ENCODE measurements at regions not wholly inside any gene's neighbourhood (a gene's known extent, or its start where the extent isn't known, plus 50 kb on each side); places are given as distances from the start of the nearest gene placed in this dataset.

DNA sequence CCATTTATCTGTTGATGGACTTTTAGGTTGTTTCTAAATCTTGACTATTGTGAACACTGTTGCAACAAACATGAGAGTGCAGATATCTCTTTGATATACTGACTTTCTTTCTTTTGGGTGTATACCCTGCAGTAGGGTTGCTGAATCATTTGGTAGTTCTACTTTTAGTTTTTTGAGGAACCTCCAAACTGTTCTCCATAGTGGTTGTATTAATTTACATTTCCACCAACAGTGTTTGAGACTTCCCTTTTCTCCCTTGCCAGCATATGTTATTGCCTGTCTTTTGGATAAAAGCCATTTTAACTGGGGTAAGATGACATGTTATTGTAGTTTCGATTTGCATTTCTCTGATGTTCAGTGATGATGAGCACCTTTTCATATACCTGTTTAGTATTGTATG is 330.0 kb downstream of the DDX10 start:
- Histone ChIP-seq H3K9ac (ENCODE audit: low read length) (no peak overlapping the region), H3K9me3 (ENCODE audit: control insufficient read depth, insufficient read depth, low read depth, low read length) (peaks cover 4% of the 10 kb centered on the region; the same call in 1 of the 2 replicates), H3K36me3 (ENCODE audit: control insufficient read depth, insufficient read depth, low read length) (no peaks in the 10 kb centered on the region), H3K4me3 (ENCODE audit: low read depth, low read length) (no peak overlapping the region), H3K27me3 (ENCODE audit: control insufficient read depth, insufficient read depth, low read length) (no peaks in the 10 kb centered on the region), H3K27ac (ENCODE audit: low read depth, low read length) (no peak overlapping the region), H3K4me1 (ENCODE audit: control insufficient read depth, insufficient read depth, low read length) (no peaks in the 10 kb centered on the region)

DNA sequence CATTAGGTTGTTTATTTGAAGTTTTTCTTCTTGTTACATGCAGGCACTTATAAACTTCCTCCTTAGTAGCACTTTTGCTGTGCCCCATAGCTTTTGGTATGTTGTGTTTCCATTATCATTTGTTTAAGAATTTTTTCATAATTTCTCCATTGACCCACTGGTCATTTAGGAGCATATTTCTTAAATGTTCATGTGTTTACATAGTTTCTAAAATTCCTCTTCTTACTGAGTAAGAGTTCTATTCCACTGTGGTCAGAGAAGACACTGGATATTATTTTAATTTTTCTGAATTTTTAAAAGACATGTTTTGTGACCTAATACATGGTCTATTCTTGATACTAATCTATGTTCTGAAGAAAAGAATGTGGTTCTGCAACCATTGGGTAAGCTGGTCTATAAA is 333.0 kb downstream of the DDX10 start:
- H3K27me3 ChIP-seq (ENCODE audit: control insufficient read depth, insufficient read depth, low read length): no peaks in the 10 kb centered on the region
- H3K4me1 ChIP-seq (ENCODE audit: control insufficient read depth, insufficient read depth, low read length): no peaks in the 10 kb centered on the region
- no peaks in the 10 kb centered on the region for H3K9me3 ChIP-seq (ENCODE audit: control insufficient read depth, insufficient read depth, low read depth, low read length)
- H3K4me3 ChIP-seq (ENCODE audit: low read depth, low read length): no peak overlapping the region
- H3K9ac ChIP-seq (ENCODE audit: low read length): no peak overlapping the region
- H3K36me3 ChIP-seq (ENCODE audit: control insufficient read depth, insufficient read depth, low read length): no peaks in the 10 kb centered on the region
- no peak overlapping the region for H3K27ac ChIP-seq (ENCODE audit: low read depth, low read length)

DNA sequence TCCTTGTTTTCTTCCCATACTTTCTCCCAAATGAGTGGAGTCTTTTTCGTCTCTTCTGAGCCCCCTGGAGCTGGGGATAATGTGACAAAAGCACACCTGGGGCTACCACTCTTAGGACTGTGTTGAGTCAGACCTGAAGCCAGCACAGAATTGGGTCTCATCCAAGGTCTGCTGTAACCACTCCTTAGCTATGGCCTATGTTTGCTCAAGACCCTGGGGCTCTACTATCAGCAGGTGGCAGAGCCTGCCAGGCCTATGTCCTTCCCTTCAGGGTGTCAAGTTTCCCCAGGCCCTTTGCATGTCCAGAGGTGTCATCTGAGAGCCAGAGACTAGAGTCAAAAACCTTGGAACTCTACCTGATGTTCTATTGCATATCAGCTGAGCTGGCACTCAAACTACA is 335.7 kb downstream of the DDX10 start:
- Histone ChIP-seq H3K36me3 (ENCODE audit: control insufficient read depth, insufficient read depth, low read length) (no peaks in the 10 kb centered on the region), H3K4me1 (ENCODE audit: control insufficient read depth, insufficient read depth, low read length) (no peaks in the 10 kb centered on the region), H3K9me3 (ENCODE audit: control insufficient read depth, insufficient read depth, low read depth, low read length) (no peaks in the 10 kb centered on the region), H3K27ac (ENCODE audit: low read depth, low read length) (no peak overlapping the region), H3K27me3 (ENCODE audit: control insufficient read depth, insufficient read depth, low read length) (no peaks in the 10 kb centered on the region), H3K9ac (ENCODE audit: low read length) (no peak overlapping the region), H3K4me3 (ENCODE audit: low read depth, low read length) (no peak overlapping the region)

DNA sequence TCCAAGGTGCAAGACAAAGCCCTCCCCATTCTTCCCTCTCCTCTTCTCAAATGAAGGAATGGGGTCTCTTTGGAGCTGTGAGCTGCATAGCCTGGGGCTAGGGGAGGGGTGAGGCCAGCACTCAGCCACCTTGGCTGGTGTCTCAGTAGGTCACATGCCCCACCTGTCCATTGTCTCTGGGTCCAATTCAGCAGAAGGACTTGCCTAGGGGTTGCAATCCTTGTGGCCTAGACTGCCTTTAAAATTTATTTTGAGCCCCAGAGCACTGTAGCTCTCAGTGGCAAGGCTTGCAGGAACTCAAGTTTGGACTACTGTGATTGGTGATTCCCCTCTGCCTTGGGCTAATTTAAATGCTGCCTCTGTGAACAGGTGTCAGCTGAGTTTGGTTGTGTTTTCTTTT is 336.7 kb downstream of the DDX10 start:
- Histone ChIP-seq H3K4me1 (ENCODE audit: control insufficient read depth, insufficient read depth, low read length) (no peaks in the 10 kb centered on the region), H3K27ac (ENCODE audit: low read depth, low read length) (no peak overlapping the region), H3K9me3 (ENCODE audit: control insufficient read depth, insufficient read depth, low read depth, low read length) (no peaks in the 10 kb centered on the region), H3K4me3 (ENCODE audit: low read depth, low read length) (no peak overlapping the region), H3K36me3 (ENCODE audit: control insufficient read depth, insufficient read depth, low read length) (no peaks in the 10 kb centered on the region), H3K27me3 (ENCODE audit: control insufficient read depth, insufficient read depth, low read length) (no peaks in the 10 kb centered on the region), H3K9ac (ENCODE audit: low read length) (no peak overlapping the region)

DNA sequence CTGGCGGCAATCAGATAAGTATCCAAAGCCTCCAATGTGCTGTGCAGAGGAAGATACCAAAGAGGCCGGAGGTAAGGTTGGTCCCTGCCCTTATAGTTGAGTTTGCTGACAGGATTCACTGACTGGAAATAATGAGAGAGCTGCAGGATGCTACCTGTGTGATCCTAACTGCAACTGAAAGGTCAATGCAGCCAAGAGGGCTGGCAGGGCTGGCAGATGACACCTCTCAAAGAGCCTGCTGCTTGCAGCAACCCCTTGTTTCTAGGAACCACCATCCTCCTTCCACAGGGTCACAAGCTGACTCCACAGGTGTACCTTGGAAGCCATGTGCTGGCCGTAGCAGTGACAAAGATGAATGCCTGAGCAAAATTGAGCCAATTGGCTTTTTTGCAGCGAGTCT is 348.1 kb downstream of the DDX10 start:
- Histone ChIP-seq H3K36me3 (ENCODE audit: control insufficient read depth, insufficient read depth, low read length) (no peaks in the 10 kb centered on the region), H3K9ac (ENCODE audit: low read length) (no peak overlapping the region), H3K4me1 (ENCODE audit: control insufficient read depth, insufficient read depth, low read length) (no peaks in the 10 kb centered on the region)

DNA sequence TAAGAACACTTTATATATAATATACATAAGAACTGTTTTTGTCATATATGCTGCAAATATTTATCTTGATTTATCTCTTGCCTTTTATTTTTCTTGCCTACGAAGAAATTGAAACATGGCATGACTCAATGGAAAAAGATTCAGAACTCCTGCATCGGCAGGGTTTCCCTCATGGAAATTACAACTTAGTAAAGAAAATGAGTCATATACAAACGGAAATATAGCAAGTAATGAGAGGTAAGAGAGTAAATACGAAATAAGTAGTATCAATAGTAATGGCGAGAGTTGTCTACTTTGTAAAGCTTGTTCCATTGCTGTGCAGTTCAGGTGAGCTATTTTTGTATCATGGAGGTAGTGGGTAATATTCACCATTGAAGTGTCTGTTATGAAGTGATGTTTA is 350.4 kb downstream of the DDX10 start:
- Histone ChIP-seq H3K27me3 (ENCODE audit: control insufficient read depth, insufficient read depth, low read length) (no peaks in the 10 kb centered on the region), H3K4me1 (ENCODE audit: control insufficient read depth, insufficient read depth, low read length) (no peaks in the 10 kb centered on the region), H3K4me3 (ENCODE audit: low read depth, low read length) (no peak overlapping the region), H3K36me3 (ENCODE audit: control insufficient read depth, insufficient read depth, low read length) (no peaks in the 10 kb centered on the region), H3K9me3 (ENCODE audit: control insufficient read depth, insufficient read depth, low read depth, low read length) (no peaks in the 10 kb centered on the region), H3K27ac (ENCODE audit: low read depth, low read length) (no peak overlapping the region), H3K9ac (ENCODE audit: low read length) (no peak overlapping the region)

More for the DNA sequence above, 348.1 kb downstream of the DDX10 start:
- Histone ChIP-seq H3K27ac (ENCODE audit: low read depth, low read length) (no peak overlapping the region), H3K4me3 (ENCODE audit: low read depth, low read length) (no peak overlapping the region), H3K27me3 (ENCODE audit: control insufficient read depth, insufficient read depth, low read length) (no peaks in the 10 kb centered on the region), H3K9me3 (ENCODE audit: control insufficient read depth, insufficient read depth, low read depth, low read length) (no peaks in the 10 kb centered on the region)

DNA sequence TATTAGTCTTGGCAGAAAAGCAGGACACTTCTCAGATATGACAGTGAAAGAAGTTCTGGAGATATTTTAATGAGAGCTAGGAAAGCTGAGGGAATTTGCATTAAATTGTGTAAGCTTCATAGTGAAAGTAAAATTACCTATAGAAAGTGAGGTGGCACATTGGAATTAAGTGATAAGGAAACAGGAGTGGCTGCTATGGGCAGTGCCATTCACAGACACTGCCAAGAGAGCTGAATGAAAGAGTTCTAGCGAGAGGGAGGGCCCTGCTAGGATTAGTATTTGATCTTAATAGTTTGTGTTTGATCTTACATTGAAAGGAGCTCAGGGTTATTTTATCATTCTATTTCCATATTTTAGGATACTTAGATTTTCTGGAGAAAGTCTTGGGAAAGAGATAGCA is 351.9 kb downstream of the DDX10 start:
- H3K27me3 ChIP-seq (ENCODE audit: control insufficient read depth, insufficient read depth, low read length): no peaks in the 10 kb centered on the region
- H3K9me3 ChIP-seq (ENCODE audit: control insufficient read depth, insufficient read depth, low read depth, low read length): no peaks in the 10 kb centered on the region
- H3K4me1 ChIP-seq (ENCODE audit: control insufficient read depth, insufficient read depth, low read length): no peaks in the 10 kb centered on the region
- no peak overlapping the region for H3K4me3 ChIP-seq (ENCODE audit: low read depth, low read length)
- no peak overlapping the region for H3K27ac ChIP-seq (ENCODE audit: low read depth, low read length)
- no peak overlapping the region for H3K9ac ChIP-seq (ENCODE audit: low read length)
- no peaks in the 10 kb centered on the region for H3K36me3 ChIP-seq (ENCODE audit: control insufficient read depth, insufficient read depth, low read length)

DNA sequence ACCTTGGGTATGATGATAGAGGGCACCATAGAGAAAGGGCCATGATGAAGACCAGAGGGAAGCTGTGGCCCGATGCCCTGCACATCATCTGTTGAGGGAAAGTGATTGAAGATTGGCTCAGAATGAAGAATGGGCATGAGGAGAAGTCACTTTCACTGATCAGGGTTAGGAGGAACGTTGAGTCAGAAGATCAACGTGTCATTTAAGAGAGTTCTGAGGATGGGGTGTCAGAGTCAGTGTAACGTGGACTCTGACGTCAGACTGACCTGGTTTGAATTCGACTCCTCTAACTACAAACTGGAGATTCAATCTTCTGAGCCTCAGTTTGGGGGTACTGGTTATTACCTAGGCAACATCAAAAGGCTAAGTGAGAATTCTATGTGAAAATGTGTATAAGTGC is 352.6 kb downstream of the DDX10 start:
- Histone ChIP-seq H3K27ac (ENCODE audit: low read depth, low read length) (no peak overlapping the region), H3K4me3 (ENCODE audit: low read depth, low read length) (no peak overlapping the region), H3K4me1 (ENCODE audit: control insufficient read depth, insufficient read depth, low read length) (no peaks in the 10 kb centered on the region), H3K9me3 (ENCODE audit: control insufficient read depth, insufficient read depth, low read depth, low read length) (no peaks in the 10 kb centered on the region), H3K36me3 (ENCODE audit: control insufficient read depth, insufficient read depth, low read length) (no peaks in the 10 kb centered on the region), H3K9ac (ENCODE audit: low read length) (no peak overlapping the region), H3K27me3 (ENCODE audit: control insufficient read depth, insufficient read depth, low read length) (no peaks in the 10 kb centered on the region)

DNA sequence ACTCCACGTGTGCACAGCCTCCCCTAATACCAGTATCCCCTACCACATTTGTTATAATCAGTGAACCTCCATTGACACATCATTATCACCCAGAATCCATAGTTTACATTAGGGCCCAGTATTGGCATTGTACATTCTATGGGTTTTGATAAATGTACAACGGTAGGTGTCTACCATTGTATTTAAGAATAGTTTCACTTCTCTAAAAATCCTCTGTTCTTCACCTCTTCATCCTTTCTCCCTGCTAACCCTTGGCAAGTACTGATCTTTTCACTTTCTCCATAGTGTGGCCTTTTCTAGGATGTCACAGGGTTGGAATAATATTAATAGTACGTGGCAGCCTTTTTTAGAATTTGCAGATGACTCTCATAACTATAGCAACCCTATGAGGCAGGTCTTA is 353.8 kb downstream of the DDX10 start:
- no peak overlapping the region for H3K4me3 ChIP-seq (ENCODE audit: low read depth, low read length)
- H3K27ac ChIP-seq (ENCODE audit: low read depth, low read length): no peak overlapping the region
- H3K9ac ChIP-seq (ENCODE audit: low read length): no peak overlapping the region
- H3K36me3 ChIP-seq (ENCODE audit: control insufficient read depth, insufficient read depth, low read length): no peaks in the 10 kb centered on the region
- H3K27me3 ChIP-seq (ENCODE audit: control insufficient read depth, insufficient read depth, low read length): no peaks in the 10 kb centered on the region
- H3K9me3 ChIP-seq (ENCODE audit: control insufficient read depth, insufficient read depth, low read depth, low read length): no peaks in the 10 kb centered on the region
- H3K4me1 ChIP-seq (ENCODE audit: control insufficient read depth, insufficient read depth, low read length): no peaks in the 10 kb centered on the region

DNA sequence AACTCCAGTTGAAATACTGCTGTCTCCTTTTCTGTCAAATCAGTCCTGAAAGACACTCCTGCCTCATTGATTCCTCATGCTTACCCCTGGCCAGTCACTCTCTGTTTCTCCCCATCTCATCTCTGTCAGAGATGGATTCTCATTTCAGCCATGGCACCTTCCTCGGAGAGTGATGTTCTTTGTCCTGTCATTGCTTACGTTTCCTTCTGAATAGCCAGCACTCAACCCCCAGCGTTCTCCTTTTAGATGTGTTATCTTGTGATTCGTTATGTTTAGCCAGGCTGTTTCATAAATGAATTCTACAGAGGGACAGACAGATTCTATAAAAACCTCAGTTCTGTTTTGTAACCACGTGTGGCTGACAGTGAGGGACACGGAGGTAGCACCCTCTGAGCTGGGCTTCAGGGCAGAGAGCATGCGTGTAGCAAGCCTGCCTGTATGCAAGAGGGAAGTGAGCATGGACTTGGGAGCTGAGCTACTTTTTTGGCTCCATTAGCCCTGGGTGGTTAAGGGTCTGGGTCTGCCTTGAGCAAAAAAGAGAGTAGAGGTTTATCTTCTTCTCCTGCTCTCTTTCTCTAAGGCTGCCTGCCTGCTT is 354.6 kb downstream of the DDX10 start:
- no peaks in the 10 kb centered on the region for H3K36me3 ChIP-seq (ENCODE audit: control insufficient read depth, insufficient read depth, low read length)
- H3K4me1 ChIP-seq (ENCODE audit: control insufficient read depth, insufficient read depth, low read length): no peaks in the 10 kb centered on the region
- no peaks in the 10 kb centered on the region for H3K27me3 ChIP-seq (ENCODE audit: control insufficient read depth, insufficient read depth, low read length)
- H3K4me3 ChIP-seq (ENCODE audit: low read depth, low read length): no peak overlapping the region
- no peak overlapping the region for H3K27ac ChIP-seq (ENCODE audit: low read depth, low read length)
- H3K9me3 ChIP-seq (ENCODE audit: control insufficient read depth, insufficient read depth, low read depth, low read length): no peaks in the 10 kb centered on the region
- H3K9ac ChIP-seq (ENCODE audit: low read length): no peak overlapping the region

DNA sequence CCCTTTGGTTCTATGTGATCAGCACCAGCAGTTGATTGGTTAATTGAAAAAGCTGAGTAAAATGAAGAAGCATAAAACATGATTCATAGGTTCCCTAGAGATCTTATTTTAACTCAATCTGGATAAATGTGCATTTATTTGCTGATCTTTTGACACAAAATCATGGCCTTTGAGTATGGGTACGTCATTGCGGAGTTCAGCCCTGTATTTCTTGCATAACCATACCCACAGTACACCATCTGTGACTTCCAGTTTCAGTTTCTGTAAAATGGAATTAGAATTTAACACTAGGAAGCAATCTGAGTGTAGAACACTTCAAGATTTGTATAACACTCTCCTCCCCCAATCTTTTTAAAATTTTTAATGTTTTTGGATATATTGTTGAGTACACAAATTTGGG is 358.2 kb downstream of the DDX10 start:
- no peak overlapping the region for H3K9ac ChIP-seq (ENCODE audit: low read length)
- no peak overlapping the region for H3K4me3 ChIP-seq (ENCODE audit: low read depth, low read length)
- no peaks in the 10 kb centered on the region for H3K4me1 ChIP-seq (ENCODE audit: control insufficient read depth, insufficient read depth, low read length)
- H3K36me3 ChIP-seq (ENCODE audit: control insufficient read depth, insufficient read depth, low read length): no peaks in the 10 kb centered on the region
- H3K9me3 ChIP-seq (ENCODE audit: control insufficient read depth, insufficient read depth, low read depth, low read length): 0 out of 2 replicates have a peak, but pooled peaks cover 3% of the 10 kb centered on the region
- no peaks in the 10 kb centered on the region for H3K27me3 ChIP-seq (ENCODE audit: control insufficient read depth, insufficient read depth, low read length)
- H3K27ac ChIP-seq (ENCODE audit: low read depth, low read length): no peak overlapping the region
